DMS53 (cell line): ENCODE measurements at regions not wholly inside any gene's neighbourhood (a gene's known extent, or its start where the extent isn't known, plus 50 kb on each side); places are given as distances from the start of the nearest gene placed in this dataset.

Experiments used
- DNase-seq: peaks from one replicate; lab custom pipeline; 2025; lab: John Stamatoyannopoulos, UW

- no peak for DNase-seq
Observed at GRCh38 chr9:78805771-78806170, 508.8 kb downstream of the PSAT1 start.

GRCh38 chr9:78806492-78807160 lies 509.7 kb downstream of the PSAT1 start:
- DNase-seq: no peak

- no peak for DNase-seq
Observed at GRCh38 chr9:78807286-78807685, 510.4 kb downstream of the PSAT1 start.

- DNase-seq: no peak
Observed at GRCh38 chr9:78808048-78808447, 511.1 kb downstream of the PSAT1 start.

- DNase-seq: no peak
Observed at GRCh38 chr9:78811622-78812276, 514.8 kb downstream of the PSAT1 start.

GRCh38 chr9:78812665-78813064 lies 515.7 kb downstream of the PSAT1 start:
- no peak for DNase-seq

- DNase-seq: no peak
Observed at GRCh38 chr9:78813602-78814180, 516.8 kb downstream of the PSAT1 start.

GRCh38 chr9:78821126-78821822 lies 524.3 kb downstream of the PSAT1 start:
- peak; percentile 74 for DNase-seq

GRCh38 chr9:78826527-78826926 lies 529.6 kb downstream of the PSAT1 start:
- DNase-seq: no peak

- DNase-seq: no peak
Observed at GRCh38 chr9:78828521-78828920, 531.6 kb downstream of the PSAT1 start.

- no peak for DNase-seq
Observed at GRCh38 chr9:78830301-78830700, 533.4 kb downstream of the PSAT1 start.

- no peak for DNase-seq
Observed at GRCh38 chr9:78831726-78832125, 534.8 kb downstream of the PSAT1 start.

GRCh38 chr9:78835928-78836450 lies 539.1 kb downstream of the PSAT1 start:
- no peak for DNase-seq

GRCh38 chr9:78839252-78839651 lies 542.3 kb downstream of the PSAT1 start:
- DNase-seq: no peak

- DNase-seq: no peak
Observed at GRCh38 chr9:78848061-78848460, 551.1 kb downstream of the PSAT1 start.

GRCh38 chr9:78856144-78856543 lies 559.2 kb downstream of the PSAT1 start:
- no peak for DNase-seq

GRCh38 chr9:78856781-78857180 lies 559.9 kb downstream of the PSAT1 start:
- DNase-seq: no peak

GRCh38 chr9:78857373-78858225 lies 560.7 kb downstream of the PSAT1 start:
- no peak for DNase-seq

GRCh38 chr9:78858266-78858665 lies 561.3 kb downstream of the PSAT1 start:
- DNase-seq: no peak

- no peak for DNase-seq
Observed at GRCh38 chr9:78860801-78861475, 564.0 kb downstream of the PSAT1 start.

GRCh38 chr9:78863531-78863930 lies 566.6 kb downstream of the PSAT1 start:
- no peak for DNase-seq
